ENCODE measurements at regions not wholly inside any gene's neighbourhood (a gene's known extent, or its start where the extent isn't known, plus 50 kb on each side); places are given as distances from the start of the nearest gene placed in this dataset.
"Not testable (repeated sequence)": the region's sequence is repeated elsewhere in the genome, so short reads cannot be mapped to it uniquely, and the experiment has no call there.

GRCh38 chr16:47977802-47978201 is 178.0 kb downstream of the ABCC12 start:
- CTCF ChIA-PET (ENCODE audit: unreplicated experiment) = no interaction called here

GRCh38 chr16:47976636-47977210 is 179.1 kb downstream of the ABCC12 start:
- Histone ChIP-seq H3K9me2 (ENCODE audit: insufficient read depth, low read length) (no peaks in the 10 kb centered on the region), H3K36me3 (ENCODE audit: insufficient read depth, low read length) (no peaks in the 10 kb centered on the region), H3K79me2 (ENCODE audit: insufficient read depth, low read depth, low read length) (no peaks in the 10 kb centered on the region), H3K9me3 (ENCODE audit: low read length) (no peaks in the 10 kb centered on the region), H2AFZ (ENCODE audit: low read length) (no peak overlapping the region), H3K4me2 (ENCODE audit: low read length) (no peak overlapping the region), H3K4me3 (ENCODE audit: low read depth, low read length, poor library complexity, severe bottlenecking) (no peak overlapping the region), H3K27ac (ENCODE audit: low read depth, low read length, poor library complexity, severe bottlenecking) (no peak overlapping the region), H4K20me1 (ENCODE audit: insufficient read depth, low read length) (no peaks in the 10 kb centered on the region), H3K4me1 (ENCODE audit: insufficient read depth, low read length, poor library complexity, severe bottlenecking) (no peaks in the 10 kb centered on the region)
- no peak for DNase-seq (ENCODE audit: low spot score)
- no TSS peak for BruUV-seq (replicated peaks)
- intact Hi-C loops (cut with micrococcal nuclease; ENCODE audit: unreplicated experiment) = no loop called here
- ChIA-PET POLR2A (interaction anchor here (1.6 kb wide), 1 partner anchor 34 kb away, joined by 7 read pairs; no protein-coding TSS in a partner anchor), CTCF (ENCODE audit: unreplicated experiment) (no interaction called here)
- TF ChIP-seq EZH2phosphoT487 (IDR thresholded peaks at IDR 0.05; ENCODE audit: borderline replicate concordance, low read depth, low read length) (no peak), CTCF (conservative IDR thresholded peaks at IDR 0.05; ENCODE audit: low read length) (no peak)

More at GRCh38 chr16:47977802-47978201, 178.0 kb downstream of the ABCC12 start:
- intact Hi-C loops (cut with micrococcal nuclease; ENCODE audit: unreplicated experiment) = no loop called here
- no peaks in the 10 kb centered on the region for H3K9me2 ChIP-seq (ENCODE audit: insufficient read depth, low read length)
- H2AFZ ChIP-seq (ENCODE audit: low read length) = no peak overlapping the region
- no peaks in the 10 kb centered on the region for H3K79me2 ChIP-seq (ENCODE audit: insufficient read depth, low read depth, low read length)
- H3K4me1 ChIP-seq (ENCODE audit: insufficient read depth, low read length, poor library complexity, severe bottlenecking) = no peaks in the 10 kb centered on the region
- H3K27ac ChIP-seq (ENCODE audit: low read depth, low read length, poor library complexity, severe bottlenecking) = no peak overlapping the region
- no TSS peak for BruUV-seq (replicated peaks)
- TF ChIP-seq EZH2phosphoT487 (IDR thresholded peaks at IDR 0.05; ENCODE audit: borderline replicate concordance, low read depth, low read length) (no peak), CTCF (conservative IDR thresholded peaks at IDR 0.05; ENCODE audit: low read length) (no peak)
- H3K36me3 ChIP-seq (ENCODE audit: insufficient read depth, low read length) = no peaks in the 10 kb centered on the region
- no peaks in the 10 kb centered on the region for H3K9me3 ChIP-seq (ENCODE audit: low read length)
- no peaks in the 10 kb centered on the region for H4K20me1 ChIP-seq (ENCODE audit: insufficient read depth, low read length)
- POLR2A ChIA-PET = interaction anchor here (0.6 to 1.6 kb wide), 5 partner anchors 10 to 741 kb away, joined by 3 to 7 read pairs (median 4); no protein-coding TSS in a partner anchor
- H3K4me3 ChIP-seq (ENCODE audit: low read depth, low read length, poor library complexity, severe bottlenecking) = no peak overlapping the region
- DNase-seq (ENCODE audit: low spot score) = no peak
- H3K4me2 ChIP-seq (ENCODE audit: low read length) = no peak overlapping the region

- BruUV-seq (replicated peaks); H3K79me2 ChIP-seq (ENCODE audit: insufficient read depth, low read depth, low read length); H3K36me3 ChIP-seq (ENCODE audit: insufficient read depth, low read length); H3K9me2 ChIP-seq (ENCODE audit: insufficient read depth, low read length); DNase-seq (ENCODE audit: low spot score); H3K27ac ChIP-seq (ENCODE audit: low read depth, low read length, poor library complexity, severe bottlenecking); H2AFZ ChIP-seq (ENCODE audit: low read length); POLR2A ChIA-PET; H3K4me1 ChIP-seq (ENCODE audit: insufficient read depth, low read length, poor library complexity, severe bottlenecking); H4K20me1 ChIP-seq (ENCODE audit: insufficient read depth, low read length); H3K4me2 ChIP-seq (ENCODE audit: low read length); intact Hi-C loops (cut with micrococcal nuclease; ENCODE audit: unreplicated experiment); CTCF ChIA-PET (ENCODE audit: unreplicated experiment); H3K9me3 ChIP-seq (ENCODE audit: low read length); H3K4me3 ChIP-seq (ENCODE audit: low read depth, low read length, poor library complexity, severe bottlenecking): not testable (repeated sequence)
Measured at GRCh38 chr16:47974971-47975370, 180.8 kb downstream of the ABCC12 start.

All from OCI-LY7 (cell line).